Neutrophil (primary cell): ENCODE measurements at regions not wholly inside any gene's neighbourhood (a gene's known extent, or its start where the extent isn't known, plus 50 kb on each side); places are given as distances from the start of the nearest gene placed in this dataset.

Source experiments
- H3K27ac ChIP-seq: fragments of 200-600 bp; sonication (generic); 2 replicates; pipeline ENCODE4 v1.5.1; 2016; ENCODE audit warnings: mild to moderate bottlenecking, moderate library complexity
- H3K27me3 ChIP-seq: fragments of 200-600 bp; sonication (generic); 2 replicates; pipeline ENCODE4 v1.6.0; 2016; ENCODE audit warnings: mild to moderate bottlenecking
- H3K36me3 ChIP-seq: fragments of 200-600 bp; sonication (generic); 2 replicates; pipeline ENCODE4 v1.5.1; 2017
- H3K4me1 ChIP-seq, 2 experiments: fragments of 200-600 bp in 1 of 2; sonication (generic) in 1 of 2; 1 replicate in 1 of 2; 2 replicates in 1 of 2; pipeline versions ENCODE4 v1.5.1 to v1.6.1; 2013 to 2016; ENCODE audit warnings: low read depth in 1 of 2, low read length in 1 of 2, mild to moderate bottlenecking in 1 of 2, moderate library complexity in 1 of 2; ENCODE audit not compliant: control insufficient read depth in 1 of 2, insufficient read depth in 1 of 2
- H3K4me3 ChIP-seq, 2 experiments: fragments of 200-600 bp in 1 of 2; sonication (generic) in 1 of 2; 1 replicate in 1 of 2; 2 replicates in 1 of 2; pipeline ENCODE4 v1.5.1; 2013 to 2016; ENCODE audit warnings: low read depth in 1 of 2, low read length in 1 of 2, mild to moderate bottlenecking in 1 of 2, moderate library complexity in 1 of 2
- H3K9me3 ChIP-seq: fragments of 200-600 bp; sonication (generic); 2 replicates; pipeline ENCODE4 v1.5.1; 2016
- TF ChIP-seq, protein P1 (sequence below): fragments of 200-600 bp; sonication (generic); IDR thresholded peaks from 2 replicates; pipeline ENCODE4 v1.5.1; 2016; ENCODE audit warnings: antibody characterized with exemption

- H3K9me3 ChIP-seq, result no peaks in the 10 kb centered on the region
- no peak overlapping the region for H3K27ac ChIP-seq
- no peak overlapping the region for H3K4me3 ChIP-seq
- H3K4me1 ChIP-seq, result no peaks in the 10 kb centered on the region
- no peaks in the 10 kb centered on the region for H3K36me3 ChIP-seq
- TF ChIP-seq, protein P1, sequence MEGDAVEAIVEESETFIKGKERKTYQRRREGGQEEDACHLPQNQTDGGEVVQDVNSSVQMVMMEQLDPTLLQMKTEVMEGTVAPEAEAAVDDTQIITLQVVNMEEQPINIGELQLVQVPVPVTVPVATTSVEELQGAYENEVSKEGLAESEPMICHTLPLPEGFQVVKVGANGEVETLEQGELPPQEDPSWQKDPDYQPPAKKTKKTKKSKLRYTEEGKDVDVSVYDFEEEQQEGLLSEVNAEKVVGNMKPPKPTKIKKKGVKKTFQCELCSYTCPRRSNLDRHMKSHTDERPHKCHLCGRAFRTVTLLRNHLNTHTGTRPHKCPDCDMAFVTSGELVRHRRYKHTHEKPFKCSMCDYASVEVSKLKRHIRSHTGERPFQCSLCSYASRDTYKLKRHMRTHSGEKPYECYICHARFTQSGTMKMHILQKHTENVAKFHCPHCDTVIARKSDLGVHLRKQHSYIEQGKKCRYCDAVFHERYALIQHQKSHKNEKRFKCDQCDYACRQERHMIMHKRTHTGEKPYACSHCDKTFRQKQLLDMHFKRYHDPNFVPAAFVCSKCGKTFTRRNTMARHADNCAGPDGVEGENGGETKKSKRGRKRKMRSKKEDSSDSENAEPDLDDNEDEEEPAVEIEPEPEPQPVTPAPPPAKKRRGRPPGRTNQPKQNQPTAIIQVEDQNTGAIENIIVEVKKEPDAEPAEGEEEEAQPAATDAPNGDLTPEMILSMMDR, result no peak
- H3K27me3 ChIP-seq, result no peaks in the 10 kb centered on the region
These were observed 212.0 kb upstream of the JADE1 start for GRCh38 chr4:128597500-128597899.

- H3K36me3 ChIP-seq, result no peaks in the 10 kb centered on the region
- H3K9me3 ChIP-seq, result no peaks in the 10 kb centered on the region
- TF ChIP-seq, protein P1, result no peak
- no peak overlapping the region for H3K4me3 ChIP-seq
- H3K4me1 ChIP-seq, result no peaks in the 10 kb centered on the region
- H3K27me3 ChIP-seq, result no peaks in the 10 kb centered on the region
- H3K27ac ChIP-seq, result no peak overlapping the region
These were observed 212.6 kb upstream of the JADE1 start for GRCh38 chr4:128596853-128597252.

GRCh38 chr4:128596115-128596514 is 213.4 kb upstream of the JADE1 start:
- H3K9me3 ChIP-seq, result no peaks in the 10 kb centered on the region
- TF ChIP-seq, protein P1, result no peak
- no peak overlapping the region for H3K27ac ChIP-seq

GRCh38 chr4:128591482-128591881 is 218.0 kb upstream of the JADE1 start:
- TF ChIP-seq, protein P1, result no peak
- no peak overlapping the region for H3K4me3 ChIP-seq
- H3K4me1 ChIP-seq, result no peaks in the 10 kb centered on the region
- H3K36me3 ChIP-seq, result no peaks in the 10 kb centered on the region
- H3K27ac ChIP-seq, result no peak overlapping the region
- H3K9me3 ChIP-seq, result no peaks in the 10 kb centered on the region
- no peaks in the 10 kb centered on the region for H3K27me3 ChIP-seq

More at GRCh38 chr4:128596115-128596514, 213.4 kb upstream of the JADE1 start:
- Histone ChIP-seq H3K36me3 (no peaks in the 10 kb centered on the region), H3K4me3 (no peak overlapping the region), H3K4me1 (no peaks in the 10 kb centered on the region), H3K27me3 (no peaks in the 10 kb centered on the region)

- H3K4me1 ChIP-seq, result no peaks in the 10 kb centered on the region
- no peaks in the 10 kb centered on the region for H3K36me3 ChIP-seq
- TF ChIP-seq, protein P1, result no peak
- no peaks in the 10 kb centered on the region for H3K27me3 ChIP-seq
- H3K9me3 ChIP-seq, result no peaks in the 10 kb centered on the region
- no peak overlapping the region for H3K4me3 ChIP-seq
- H3K27ac ChIP-seq, result no peak overlapping the region
These were observed 218.7 kb upstream of the JADE1 start for GRCh38 chr4:128590773-128591172.
